ENCODE measurements at regions not wholly inside any gene's neighbourhood (a gene's known extent, or its start where the extent isn't known, plus 50 kb on each side); places are given as distances from the start of the nearest gene placed in this dataset.

GRCh38 chr9:86456416-86456815 is 102.2 kb upstream of the TUT7 start:
- Histone ChIP-seq H3F3A (ENCODE audit: control insufficient read depth, insufficient read depth) (no peaks in the 10 kb centered on the region), H3K36me3 (ENCODE audit: control insufficient read depth, low read length) (no peaks in the 10 kb centered on the region), H3K79me2 (ENCODE audit: control insufficient read depth, low read length) (no peaks in the 10 kb centered on the region), H3K9me2 (replicated peaks; ENCODE audit: control insufficient read depth, low read length) (no peaks in the 10 kb centered on the region), H3K4me2 (ENCODE audit: low read length) (no peak overlapping the region), H3K27me3 (ENCODE audit: control insufficient read depth, low read length) (no peaks in the 10 kb centered on the region), H3K4me1 (ENCODE audit: control insufficient read depth, low read length) (no peaks in the 10 kb centered on the region), H4K20me1 (ENCODE audit: control insufficient read depth, insufficient read depth, low read depth, low read length) (no peaks in the 10 kb centered on the region), H3K27ac (ENCODE audit: low read depth, low read length) (no peak overlapping the region), H3K9me3 (ENCODE audit: control insufficient read depth, insufficient read depth, low read length) (no peaks in the 10 kb centered on the region), H3K4me3 (ENCODE audit: low read length) (no peak overlapping the region)
- TF ChIP-seq, protein P1, sequence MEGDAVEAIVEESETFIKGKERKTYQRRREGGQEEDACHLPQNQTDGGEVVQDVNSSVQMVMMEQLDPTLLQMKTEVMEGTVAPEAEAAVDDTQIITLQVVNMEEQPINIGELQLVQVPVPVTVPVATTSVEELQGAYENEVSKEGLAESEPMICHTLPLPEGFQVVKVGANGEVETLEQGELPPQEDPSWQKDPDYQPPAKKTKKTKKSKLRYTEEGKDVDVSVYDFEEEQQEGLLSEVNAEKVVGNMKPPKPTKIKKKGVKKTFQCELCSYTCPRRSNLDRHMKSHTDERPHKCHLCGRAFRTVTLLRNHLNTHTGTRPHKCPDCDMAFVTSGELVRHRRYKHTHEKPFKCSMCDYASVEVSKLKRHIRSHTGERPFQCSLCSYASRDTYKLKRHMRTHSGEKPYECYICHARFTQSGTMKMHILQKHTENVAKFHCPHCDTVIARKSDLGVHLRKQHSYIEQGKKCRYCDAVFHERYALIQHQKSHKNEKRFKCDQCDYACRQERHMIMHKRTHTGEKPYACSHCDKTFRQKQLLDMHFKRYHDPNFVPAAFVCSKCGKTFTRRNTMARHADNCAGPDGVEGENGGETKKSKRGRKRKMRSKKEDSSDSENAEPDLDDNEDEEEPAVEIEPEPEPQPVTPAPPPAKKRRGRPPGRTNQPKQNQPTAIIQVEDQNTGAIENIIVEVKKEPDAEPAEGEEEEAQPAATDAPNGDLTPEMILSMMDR (IDR thresholded peaks at IDR 0.05; ENCODE audit: low read depth, low read length, poor library complexity, severe bottlenecking), result no peak
- TF ChIP-seq EZH2phosphoT487 (IDR thresholded peaks at IDR 0.05; ENCODE audit: borderline replicate concordance, low read length), result no peak

DNA sequence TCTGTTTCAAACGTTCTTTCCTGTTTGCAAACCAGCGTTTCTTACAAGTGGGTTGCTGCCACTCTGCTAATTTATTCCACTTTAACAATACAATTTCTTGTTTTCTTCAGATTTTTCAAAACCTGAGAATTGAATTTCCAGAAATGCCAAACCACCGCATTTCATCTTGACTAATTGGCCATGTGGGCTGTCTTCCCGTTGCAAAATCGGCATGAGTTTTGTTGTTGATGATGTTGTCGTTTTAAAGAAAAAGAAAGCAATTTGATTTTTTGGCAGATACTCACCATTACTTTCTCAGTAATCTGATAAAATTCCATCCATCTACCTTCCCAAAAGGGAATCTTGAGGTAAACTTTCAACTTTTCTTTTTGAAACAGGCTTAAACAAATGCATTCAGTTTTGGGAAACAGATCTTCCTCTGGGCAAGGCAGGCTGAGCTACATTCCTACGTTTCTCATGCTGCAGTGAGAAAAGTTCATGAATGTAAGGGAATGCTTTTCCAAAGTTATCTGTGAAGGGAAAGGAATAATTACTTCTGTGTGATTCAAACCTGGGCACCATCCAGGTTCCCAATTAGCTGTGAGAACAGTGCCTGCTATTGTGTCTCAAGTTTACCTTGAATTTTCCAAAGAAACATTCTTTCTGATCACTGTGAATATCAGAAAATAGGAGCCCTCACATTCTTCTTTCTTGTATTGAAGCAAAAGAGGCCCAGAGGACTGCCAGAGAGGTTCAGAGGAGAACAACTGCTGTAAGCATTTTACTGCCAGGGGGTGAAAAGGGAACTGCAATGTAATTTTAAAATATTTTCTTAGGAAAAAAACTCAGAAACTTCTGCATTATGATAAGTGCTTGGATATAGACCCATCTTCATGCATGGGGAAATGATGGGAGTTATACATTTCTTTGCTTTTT is 100.7 kb upstream of the TUT7 start:
- Histone ChIP-seq H3K4me3 (ENCODE audit: low read length) (no peak overlapping the region), H3K9me3 (ENCODE audit: control insufficient read depth, insufficient read depth, low read length) (no peaks in the 10 kb centered on the region), H3K36me3 (ENCODE audit: control insufficient read depth, low read length) (no peaks in the 10 kb centered on the region), H3K79me2 (ENCODE audit: control insufficient read depth, low read length) (no peaks in the 10 kb centered on the region), H3K4me1 (ENCODE audit: control insufficient read depth, low read length) (no peaks in the 10 kb centered on the region), H3K27me3 (ENCODE audit: control insufficient read depth, low read length) (no peaks in the 10 kb centered on the region), H3F3A (ENCODE audit: control insufficient read depth, insufficient read depth) (no peaks in the 10 kb centered on the region), H3K27ac (ENCODE audit: low read depth, low read length) (no peak overlapping the region), H4K20me1 (ENCODE audit: control insufficient read depth, insufficient read depth, low read depth, low read length) (no peaks in the 10 kb centered on the region), H3K4me2 (ENCODE audit: low read length) (no peak overlapping the region), H3K9me2 (replicated peaks; ENCODE audit: control insufficient read depth, low read length) (no peaks in the 10 kb centered on the region)
- TF ChIP-seq EZH2phosphoT487 (IDR thresholded peaks at IDR 0.05; ENCODE audit: borderline replicate concordance, low read length), result no peak
- TF ChIP-seq, protein P1 (IDR thresholded peaks at IDR 0.05; ENCODE audit: low read depth, low read length, poor library complexity, severe bottlenecking), result no peak

- Histone ChIP-seq H3K4me2 (ENCODE audit: low read length) (no peak overlapping the region), H3F3A (ENCODE audit: control insufficient read depth, insufficient read depth) (no peaks in the 10 kb centered on the region), H3K9me3 (ENCODE audit: control insufficient read depth, insufficient read depth, low read length) (no peaks in the 10 kb centered on the region), H3K27me3 (ENCODE audit: control insufficient read depth, low read length) (no peaks in the 10 kb centered on the region), H3K36me3 (ENCODE audit: control insufficient read depth, low read length) (no peaks in the 10 kb centered on the region), H3K4me3 (ENCODE audit: low read length) (no peak overlapping the region), H4K20me1 (ENCODE audit: control insufficient read depth, insufficient read depth, low read depth, low read length) (no peaks in the 10 kb centered on the region), H3K79me2 (ENCODE audit: control insufficient read depth, low read length) (no peaks in the 10 kb centered on the region), H3K27ac (ENCODE audit: low read depth, low read length) (no peak overlapping the region), H3K4me1 (ENCODE audit: control insufficient read depth, low read length) (no peaks in the 10 kb centered on the region), H3K9me2 (replicated peaks; ENCODE audit: control insufficient read depth, low read length) (no peaks in the 10 kb centered on the region)
- no peak for TF ChIP-seq EZH2phosphoT487 (IDR thresholded peaks at IDR 0.05; ENCODE audit: borderline replicate concordance, low read length)
- TF ChIP-seq, protein P1 (IDR thresholded peaks at IDR 0.05; ENCODE audit: low read depth, low read length, poor library complexity, severe bottlenecking), result no peak
These were observed 98.1 kb upstream of the TUT7 start for GRCh38 chr9:86452201-86452828.

Data from DOHH2 (cell line).